GM12878 (cell line): ENCODE measurements at regions not wholly inside any gene's neighbourhood (a gene's known extent, or its start where the extent isn't known, plus 50 kb on each side); places are given as distances from the start of the nearest gene placed in this dataset.

ENCODE experiments used
- BCLAF1 ChIP-seq: fragments of 450-650 bp; IDR thresholded peaks from 2 replicates; pipeline ENCODE4 v1.6.1; 2017; ENCODE audit warnings: antibody characterized with exemption, mild to moderate bottlenecking, moderate library complexity
- CTCF ChIP-seq, 3 experiments: IDR thresholded peaks in 2 of 3; conservative IDR thresholded peaks in 1 of 3; 2 replicates each; pipeline ENCODE4 v1.5.1; 2011; ENCODE audit warnings: low read depth in 3 of 3, low read length in 3 of 3, mild to moderate bottlenecking in 3 of 3, control low read depth in 2 of 3, moderate library complexity in 2 of 3, inconsistent platforms in 1 of 3, mixed read lengths in 1 of 3; ENCODE audit not compliant: control insufficient read depth in 2 of 3, insufficient read depth in 1 of 3; ENCODE audit errors: extremely low read depth in 1 of 3
- E2F4 ChIP-seq: IDR thresholded peaks from 2 replicates; pipeline ENCODE4 v1.6.1; 2012; ENCODE audit warnings: low read depth, low read length, improper control_type of control experiment
- HDAC6 ChIP-seq: fragments of 200-600 bp; sonication (generic); IDR thresholded peaks from one replicate; pipeline ENCODE4 v1.8.0; 2017; ENCODE audit warnings: antibody characterized with exemption; ENCODE audit not compliant: unreplicated experiment
- RBBP5 ChIP-seq: fragments of 200-600 bp; sonication (generic); conservative IDR thresholded peaks from 2 replicates; pipeline ENCODE4 v1.6.1; 2016
- TARDBP ChIP-seq: IDR thresholded peaks from 2 replicates; pipeline ENCODE4 v1.6.1; 2016; ENCODE audit warnings: borderline replicate concordance
- TF ChIP-seq, protein P1 (sequence below): fragments of 450-650 bp; IDR thresholded peaks from 2 replicates; pipeline ENCODE4 v1.6.1; 2014; ENCODE audit warnings: mild to moderate bottlenecking

GRCh38 chr2:220167956-220168355 lies 540.5 kb downstream of the SLC4A3 start:
- no peak for TF ChIP-seq TARDBP
- TF ChIP-seq, protein P1, sequence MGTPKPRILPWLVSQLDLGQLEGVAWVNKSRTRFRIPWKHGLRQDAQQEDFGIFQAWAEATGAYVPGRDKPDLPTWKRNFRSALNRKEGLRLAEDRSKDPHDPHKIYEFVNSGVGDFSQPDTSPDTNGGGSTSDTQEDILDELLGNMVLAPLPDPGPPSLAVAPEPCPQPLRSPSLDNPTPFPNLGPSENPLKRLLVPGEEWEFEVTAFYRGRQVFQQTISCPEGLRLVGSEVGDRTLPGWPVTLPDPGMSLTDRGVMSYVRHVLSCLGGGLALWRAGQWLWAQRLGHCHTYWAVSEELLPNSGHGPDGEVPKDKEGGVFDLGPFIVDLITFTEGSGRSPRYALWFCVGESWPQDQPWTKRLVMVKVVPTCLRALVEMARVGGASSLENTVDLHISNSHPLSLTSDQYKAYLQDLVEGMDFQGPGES: no peak
- no peak for TF ChIP-seq CTCF (IDR thresholded peaks at IDR 0.05 in 2 of 3, conservative IDR thresholded peaks at IDR 0.05 in 1 of 3; ENCODE audit: control insufficient read depth in 2 of 3, extremely low read depth in 1 of 3, insufficient read depth in 1 of 3, low read depth in 3 of 3, low read length in 3 of 3)
- TF ChIP-seq E2F4: no peak
- TF ChIP-seq BCLAF1: no peak
- TF ChIP-seq RBBP5: no peak
- TF ChIP-seq HDAC6: no peak
